Common myeloid progenitor, CD34-positive (primary cell): ENCODE measurements at regions not wholly inside any gene's neighbourhood (a gene's known extent, or its start where the extent isn't known, plus 50 kb on each side); places are given as distances from the start of the nearest gene placed in this dataset.

ENCODE experiments used
- CTCF ChIA-PET: fragments of 350-600 bp; sonication (Branson Sonifier 250); formaldehyde crosslinking; loops from one replicate; lab custom pipeline; 2021; ENCODE audit warnings: antibody characterized with exemption; lab: Charles Lee
- POLR2A ChIA-PET: fragments of 350-600 bp; sonication (Branson Sonifier 250); formaldehyde crosslinking; loops from one replicate; lab custom pipeline; 2021; ENCODE audit warnings: antibody characterized with exemption; lab: Charles Lee
- DNase-seq, 3 donors: peaks; one replicate each; pipeline versions ENCODE4 v3.0.0 to v3.0.0-alpha.2; 2013
- H3K27ac ChIP-seq, 2 experiments: 1 replicate in 1 of 2; 2 replicates in 1 of 2; pipeline ENCODE4 v1.7.0; 2013; ENCODE audit warnings: inconsistent platforms in 2 of 2, low read length in 2 of 2, mild to moderate bottlenecking in 2 of 2, low read depth in 1 of 2, moderate library complexity in 1 of 2; ENCODE audit not compliant: severe bottlenecking in 2 of 2, insufficient read depth in 1 of 2, poor library complexity in 1 of 2
- H3K27me3 ChIP-seq, 5 experiments: replicated peaks in 2 of 5; 1 replicate in 3 of 5; 2 replicates in 2 of 5; pipeline versions ENCODE4 v1.6.1 to v1.7.0; 2013; ENCODE audit warnings: low read length in 4 of 5, mild to moderate bottlenecking in 2 of 5, moderate library complexity in 2 of 5, inconsistent platforms in 1 of 5; ENCODE audit not compliant: insufficient read depth in 5 of 5, control insufficient read depth in 4 of 5
- H3K36me3 ChIP-seq, 4 experiments: 1 replicate in 2 of 4; 2 replicates in 2 of 4; pipeline versions ENCODE4 v1.6.1 to v1.7.0; 2013; ENCODE audit warnings: low read length in 3 of 4, control low read depth in 1 of 4, mild to moderate bottlenecking in 1 of 4; ENCODE audit not compliant: control insufficient read depth in 4 of 4, insufficient read depth in 4 of 4
- H3K4me1 ChIP-seq, 4 experiments: 1 replicate in 3 of 4; 2 replicates in 1 of 4; pipeline versions ENCODE4 v1.6.1 to v1.7.1; 2013; ENCODE audit warnings: low read length in 3 of 4, mild to moderate bottlenecking in 3 of 4, control low read depth in 1 of 4, inconsistent platforms in 1 of 4, moderate library complexity in 1 of 4; ENCODE audit not compliant: control insufficient read depth in 4 of 4, insufficient read depth in 4 of 4; ENCODE audit errors: control extremely low read depth in 1 of 4
- H3K4me3 ChIP-seq, 7 experiments: 1 replicate in 4 of 7; 2 replicates in 3 of 7; pipeline versions ENCODE4 v1.5.1 to v1.7.0; 2013; ENCODE audit warnings: mild to moderate bottlenecking in 7 of 7, low read length in 6 of 7, moderate library complexity in 6 of 7, inconsistent platforms in 2 of 7, low read depth in 2 of 7, control low read depth in 1 of 7; ENCODE audit not compliant: insufficient read depth in 4 of 7, control insufficient read depth in 1 of 7; ENCODE audit errors: extremely low read depth in 1 of 7
- H3K9me3 ChIP-seq, 5 experiments: 1 replicate in 4 of 5; 2 replicates in 1 of 5; pipeline versions ENCODE4 v1.6.1 to v1.7.1; 2013; ENCODE audit warnings: low read length in 4 of 5, mild to moderate bottlenecking in 2 of 5, inconsistent platforms in 1 of 5, low read depth in 1 of 5, moderate library complexity in 1 of 5; ENCODE audit not compliant: control insufficient read depth in 4 of 5, insufficient read depth in 2 of 5; ENCODE audit errors: control extremely low read depth in 1 of 5
- WGBS: methylation state at CpG from one replicate; pipeline ENCODE4 v1.1.5; 2013; ENCODE audit not compliant: insufficient coverage; 5-methylcytosine and 5-hydroxymethylcytosine counted together

DNA sequence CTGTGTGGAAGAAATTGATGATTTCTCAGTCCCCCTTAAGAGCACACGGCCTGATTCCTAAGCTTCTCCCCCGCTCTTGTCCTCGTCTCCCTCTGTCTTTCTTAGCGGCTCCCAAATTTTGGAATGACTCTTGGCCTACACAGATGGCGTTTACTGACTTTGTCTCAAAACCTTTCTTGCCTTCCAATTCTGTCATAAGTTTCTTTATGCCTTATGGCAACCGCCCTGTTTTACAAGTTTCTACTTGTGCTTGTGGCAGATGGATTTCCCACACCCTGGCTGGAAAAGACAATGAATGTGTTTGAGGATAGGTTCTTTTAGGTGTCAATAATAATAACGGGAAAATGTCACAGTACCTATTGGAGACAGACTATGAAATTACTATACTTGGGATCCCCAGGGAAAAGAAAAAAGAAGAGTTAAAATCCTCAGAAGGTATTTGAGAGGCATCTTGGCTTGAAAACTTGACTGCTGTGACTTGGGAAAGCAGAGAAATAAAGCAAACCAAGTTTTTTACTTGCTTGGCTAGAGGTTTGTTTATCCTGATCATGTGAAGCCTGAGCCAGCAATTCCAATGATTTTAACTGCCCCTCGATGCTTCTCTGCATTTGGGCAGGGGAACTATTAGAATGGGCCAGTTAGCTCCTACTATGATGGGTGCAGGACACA is 276.4 kb downstream of the HRH4 start:
- WGBS: 93% methylated on average over 5 of the region's 8 CpGs
- H3K9me3 ChIP-seq: no peaks in the 10 kb centered on the region
- no peak overlapping the region for H3K4me3 ChIP-seq
- no peak for DNase-seq
- H3K27me3 ChIP-seq: no peaks in the 10 kb centered on the region
- ChIA-PET CTCF (interaction anchor here (1.9 kb wide), 1 partner anchor 8 kb away, joined by 4 read pairs; no protein-coding TSS in a partner anchor), POLR2A (no interaction called here)
- no peaks in the 10 kb centered on the region for H3K4me1 ChIP-seq
- no peaks in the 10 kb centered on the region for H3K36me3 ChIP-seq
- no peak overlapping the region for H3K27ac ChIP-seq

- Histone ChIP-seq H3K36me3 (no peaks in the 10 kb centered on the region), H3K27me3 (no peaks in the 10 kb centered on the region), H3K4me1 (no peaks in the 10 kb centered on the region), H3K27ac (no peak overlapping the region), H3K4me3 (no peak overlapping the region), H3K9me3 (no peaks in the 10 kb centered on the region)
- CTCF ChIA-PET: interaction anchor here (0.6 kb wide), 1 partner anchor 357 kb away, joined by 3 read pairs; no protein-coding TSS in a partner anchor
- POLR2A ChIA-PET: interaction anchor here (0.6 kb wide), 1 partner anchor 149 kb away, joined by 3 read pairs; no protein-coding TSS in a partner anchor
- DNase-seq: no peak
- 96% methylated on average over 2 of the region's 2 CpGs for WGBS
These were observed 280.4 kb downstream of the HRH4 start for GRCh38 chr18:24740829-24741228.

DNA sequence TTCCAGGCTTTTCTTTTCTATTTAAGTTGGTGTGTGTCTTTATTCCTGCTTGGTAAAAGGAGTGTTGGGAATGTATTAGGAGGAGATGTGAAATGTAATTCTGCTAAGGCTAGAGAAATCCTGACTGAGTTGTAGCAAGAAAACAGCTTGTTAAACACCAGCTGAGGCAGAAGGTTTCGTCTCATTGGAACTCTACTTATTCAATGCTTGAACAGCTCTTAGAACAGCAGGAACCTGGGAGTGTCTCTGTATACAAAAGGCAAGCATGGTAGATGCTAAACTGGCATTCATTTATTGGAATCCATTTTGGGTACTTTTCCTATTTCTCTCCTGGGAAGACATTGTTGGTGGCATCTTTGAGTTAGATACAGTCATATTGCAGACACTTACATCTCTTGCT is 280.9 kb downstream of the HRH4 start:
- no peaks in the 10 kb centered on the region for H3K36me3 ChIP-seq
- 82% methylated on average over 1 of the region's 1 CpG for WGBS
- CTCF ChIA-PET: no interaction called here
- H3K27ac ChIP-seq: no peak overlapping the region
- POLR2A ChIA-PET: no interaction called here
- no peaks in the 10 kb centered on the region for H3K27me3 ChIP-seq
- no peak for DNase-seq
- no peak overlapping the region for H3K4me3 ChIP-seq
- no peaks in the 10 kb centered on the region for H3K4me1 ChIP-seq
- no peaks in the 10 kb centered on the region for H3K9me3 ChIP-seq

- Histone ChIP-seq H3K27me3 (no peaks in the 10 kb centered on the region), H3K4me3 (no peak overlapping the region), H3K9me3 (no peaks in the 10 kb centered on the region), H3K4me1 (no peaks in the 10 kb centered on the region), H3K27ac (no peak overlapping the region), H3K36me3 (no peaks in the 10 kb centered on the region)
- CTCF ChIA-PET: no interaction called here
- 100% methylated on average over 1 of the region's 5 CpGs for WGBS
- POLR2A ChIA-PET: no interaction called here
- no peak for DNase-seq
These were observed 281.7 kb downstream of the HRH4 start for GRCh38 chr18:24741965-24742724.

- H3K27ac ChIP-seq: no peak overlapping the region
- H3K4me3 ChIP-seq: no peak overlapping the region
- no peaks in the 10 kb centered on the region for H3K36me3 ChIP-seq
- POLR2A ChIA-PET: no interaction called here
- H3K9me3 ChIP-seq: no peaks in the 10 kb centered on the region
- no peaks in the 10 kb centered on the region for H3K4me1 ChIP-seq
- H3K27me3 ChIP-seq: no peaks in the 10 kb centered on the region
- no CpG with 5 or more reads among the region's 4 CpGs for WGBS
- no peak for DNase-seq
- CTCF ChIA-PET: no interaction called here
These were observed 294.3 kb downstream of the HRH4 start for GRCh38 chr18:24754583-24755253.

- Histone ChIP-seq H3K27me3 (no peaks in the 10 kb centered on the region), H3K9me3 (peaks cover 0 to 2% (median 0%) of the 10 kb centered on the region in 5 experiments), H3K36me3 (no peaks in the 10 kb centered on the region), H3K4me3 (no peak overlapping the region), H3K27ac (no peak overlapping the region), H3K4me1 (no peaks in the 10 kb centered on the region)
- POLR2A ChIA-PET: no interaction called here
- CTCF ChIA-PET: no interaction called here
- no peak for DNase-seq
These were observed 295.9 kb downstream of the HRH4 start for GRCh38 chr18:24756385-24756784.

DNA sequence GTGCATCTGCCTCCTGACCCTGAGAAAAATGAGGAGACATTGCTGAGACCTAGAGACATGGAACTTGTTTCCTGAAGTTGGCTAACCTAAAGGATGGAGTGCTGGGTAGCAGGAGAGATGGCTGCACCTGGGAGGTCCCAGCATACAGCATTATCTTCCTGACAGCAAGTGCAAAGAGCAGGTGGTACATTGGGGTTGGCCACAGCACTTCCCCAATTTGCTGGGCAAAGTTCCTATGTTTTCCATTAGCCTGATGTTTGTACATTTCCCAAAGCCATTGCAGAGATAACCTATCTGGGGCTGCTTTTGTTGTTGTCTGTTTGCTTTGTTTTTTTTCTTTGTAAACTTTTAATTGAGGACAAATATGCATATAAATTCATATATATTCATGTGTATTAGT is 296.7 kb downstream of the HRH4 start:
- Histone ChIP-seq H3K27me3 (no peaks in the 10 kb centered on the region), H3K36me3 (no peaks in the 10 kb centered on the region), H3K4me1 (no peaks in the 10 kb centered on the region), H3K9me3 (peaks cover 0 to 6% (median 0%) of the 10 kb centered on the region in 5 experiments), H3K27ac (no peak overlapping the region), H3K4me3 (no peak overlapping the region)
- no peak for DNase-seq
- POLR2A ChIA-PET: no interaction called here
- CTCF ChIA-PET: no interaction called here
